ENCODE measurements at regions not wholly inside any gene's neighbourhood (a gene's known extent, or its start where the extent isn't known, plus 50 kb on each side); places are given as distances from the start of the nearest gene placed in this dataset.

DNA sequence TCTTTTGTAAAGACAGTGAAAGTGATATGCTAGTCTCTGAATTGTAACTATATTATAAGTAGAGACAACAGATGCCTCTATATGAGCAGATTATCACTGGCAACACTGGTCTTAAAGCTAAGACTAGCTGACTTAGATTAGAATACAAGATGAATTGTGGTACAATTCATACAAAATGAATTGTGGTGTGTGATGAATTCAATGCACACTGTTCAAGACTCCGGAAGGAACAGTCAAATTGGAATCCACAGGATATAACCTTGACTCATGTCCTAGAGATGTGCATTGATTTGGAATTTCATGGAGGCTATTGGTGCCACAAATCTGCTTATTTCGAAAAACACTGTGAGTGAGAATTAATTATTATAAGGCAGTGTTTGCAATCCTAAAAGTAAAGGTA lies 701.8 kb downstream of the PCDH7 start:
- Histone ChIP-seq H3K27me3 (ENCODE audit: control insufficient read depth, insufficient read depth, low read length) (no peaks in the 10 kb centered on the region), H3K9ac (ENCODE audit: insufficient read depth, low read length) (no peak overlapping the region), H4K20me1 (ENCODE audit: control insufficient read depth, extremely low read depth, insufficient read depth, low read length) (no peaks in the 10 kb centered on the region), H3K4me3 (replicated peaks in 1 of 4; ENCODE audit: control extremely low read depth in 1 of 4, insufficient read depth in 1 of 4, low read depth in 3 of 4, low read length in 4 of 4) (no peak overlapping the region), H3K9me3 (ENCODE audit: control insufficient read depth, insufficient read depth, low read depth, low read length) (no peaks in the 10 kb centered on the region), H3K27ac (ENCODE audit: insufficient read depth, low read length) (no peak overlapping the region), H2AFZ (ENCODE audit: low read length) (no peak overlapping the region), H3K4me2 (ENCODE audit: extremely low read depth, insufficient read depth, low read length) (no peak overlapping the region), H3K36me3 (ENCODE audit: control insufficient read depth, insufficient read depth, low read length) (no peaks in the 10 kb centered on the region), H3K4me1 (ENCODE audit: control insufficient read depth, extremely low read depth, insufficient read depth, low read length) (no peaks in the 10 kb centered on the region), H3K79me2 (ENCODE audit: control insufficient read depth, insufficient read depth, low read length) (no peaks in the 10 kb centered on the region)
- TF ChIP-seq, protein P1, sequence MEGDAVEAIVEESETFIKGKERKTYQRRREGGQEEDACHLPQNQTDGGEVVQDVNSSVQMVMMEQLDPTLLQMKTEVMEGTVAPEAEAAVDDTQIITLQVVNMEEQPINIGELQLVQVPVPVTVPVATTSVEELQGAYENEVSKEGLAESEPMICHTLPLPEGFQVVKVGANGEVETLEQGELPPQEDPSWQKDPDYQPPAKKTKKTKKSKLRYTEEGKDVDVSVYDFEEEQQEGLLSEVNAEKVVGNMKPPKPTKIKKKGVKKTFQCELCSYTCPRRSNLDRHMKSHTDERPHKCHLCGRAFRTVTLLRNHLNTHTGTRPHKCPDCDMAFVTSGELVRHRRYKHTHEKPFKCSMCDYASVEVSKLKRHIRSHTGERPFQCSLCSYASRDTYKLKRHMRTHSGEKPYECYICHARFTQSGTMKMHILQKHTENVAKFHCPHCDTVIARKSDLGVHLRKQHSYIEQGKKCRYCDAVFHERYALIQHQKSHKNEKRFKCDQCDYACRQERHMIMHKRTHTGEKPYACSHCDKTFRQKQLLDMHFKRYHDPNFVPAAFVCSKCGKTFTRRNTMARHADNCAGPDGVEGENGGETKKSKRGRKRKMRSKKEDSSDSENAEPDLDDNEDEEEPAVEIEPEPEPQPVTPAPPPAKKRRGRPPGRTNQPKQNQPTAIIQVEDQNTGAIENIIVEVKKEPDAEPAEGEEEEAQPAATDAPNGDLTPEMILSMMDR (conservative IDR thresholded peaks at IDR 0.05 in 1 of 2, IDR thresholded peaks at IDR 0.05 in 1 of 2; ENCODE audit: low read depth in 1 of 2, low read length in 2 of 2) = no peak
- TF ChIP-seq EZH2 (IDR thresholded peaks at IDR 0.05; ENCODE audit: low read length, missing control alignments) = no peak
- DNase-seq (ENCODE audit: low read depth in 2 of 2) = no peak

DNA sequence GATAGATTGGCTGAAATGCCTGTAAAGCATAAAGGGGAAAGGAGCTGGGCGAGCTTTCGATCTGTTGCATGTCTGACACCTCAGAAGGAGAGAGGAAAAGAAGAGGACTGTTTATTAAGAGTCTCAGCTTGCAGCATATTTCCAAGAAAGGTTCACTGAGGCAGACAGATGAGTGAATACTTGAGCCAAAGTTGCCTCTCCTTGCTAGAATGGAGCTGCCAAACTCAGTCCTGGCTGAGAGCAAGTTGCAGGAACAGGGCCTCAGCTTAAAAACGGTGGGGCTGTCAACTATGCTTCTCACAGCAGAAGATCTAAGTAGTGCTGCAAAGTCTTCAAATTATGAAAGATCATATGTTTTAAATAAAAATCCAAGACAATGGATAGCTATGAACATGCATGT lies 707.5 kb downstream of the PCDH7 start:
- H3K4me3 ChIP-seq (replicated peaks in 1 of 4; ENCODE audit: control extremely low read depth in 1 of 4, insufficient read depth in 1 of 4, low read depth in 3 of 4, low read length in 4 of 4) = no peak overlapping the region
- no peak overlapping the region for H3K27ac ChIP-seq (ENCODE audit: insufficient read depth, low read length)
- no peaks in the 10 kb centered on the region for H3K36me3 ChIP-seq (ENCODE audit: control insufficient read depth, insufficient read depth, low read length)
- no peaks in the 10 kb centered on the region for H3K27me3 ChIP-seq (ENCODE audit: control insufficient read depth, insufficient read depth, low read length)
- H3K4me2 ChIP-seq (ENCODE audit: extremely low read depth, insufficient read depth, low read length) = no peak overlapping the region
- DNase-seq (ENCODE audit: low read depth in 2 of 2) = peak in 1 of 2 donors; percentile 44
- no peak overlapping the region for H2AFZ ChIP-seq (ENCODE audit: low read length)
- H3K79me2 ChIP-seq (ENCODE audit: control insufficient read depth, insufficient read depth, low read length) = no peaks in the 10 kb centered on the region
- no peak for TF ChIP-seq EZH2 (IDR thresholded peaks at IDR 0.05; ENCODE audit: low read length, missing control alignments)
- TF ChIP-seq, protein P1 (conservative IDR thresholded peaks at IDR 0.05 in 1 of 2, IDR thresholded peaks at IDR 0.05 in 1 of 2; ENCODE audit: low read depth in 1 of 2, low read length in 2 of 2) = no peak
- H3K9ac ChIP-seq (ENCODE audit: insufficient read depth, low read length) = no peak overlapping the region
- H3K4me1 ChIP-seq (ENCODE audit: control insufficient read depth, extremely low read depth, insufficient read depth, low read length) = no peaks in the 10 kb centered on the region
- H3K9me3 ChIP-seq (ENCODE audit: control insufficient read depth, insufficient read depth, low read depth, low read length) = no peaks in the 10 kb centered on the region
- H4K20me1 ChIP-seq (ENCODE audit: control insufficient read depth, extremely low read depth, insufficient read depth, low read length) = no peaks in the 10 kb centered on the region

DNA sequence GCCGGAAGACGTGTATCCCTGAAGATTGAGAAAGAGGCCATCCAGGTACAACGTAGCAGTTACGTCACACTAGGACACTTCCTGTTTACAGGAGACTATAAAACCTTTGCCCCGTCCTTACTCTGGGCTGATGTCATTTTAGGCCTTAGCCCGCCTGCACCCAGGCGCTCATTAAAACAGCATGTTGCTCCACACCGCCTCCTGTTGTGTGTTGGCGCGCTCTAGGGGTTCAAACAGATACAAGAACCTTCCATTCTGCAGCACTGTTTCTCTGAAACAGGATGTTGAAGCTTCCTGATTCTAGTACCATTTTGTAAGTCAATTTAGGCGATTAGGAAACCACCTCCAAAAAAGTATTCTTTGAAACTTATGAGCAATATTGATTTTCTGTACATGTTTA lies 722.1 kb downstream of the PCDH7 start:
- DNase-seq (ENCODE audit: low read depth in 2 of 2) = no peak
- H2AFZ ChIP-seq (ENCODE audit: low read length) = no peak overlapping the region
- H4K20me1 ChIP-seq (ENCODE audit: control insufficient read depth, extremely low read depth, insufficient read depth, low read length) = no peaks in the 10 kb centered on the region
- no peak overlapping the region for H3K27ac ChIP-seq (ENCODE audit: insufficient read depth, low read length)
- H3K27me3 ChIP-seq (ENCODE audit: control insufficient read depth, insufficient read depth, low read length) = no peaks in the 10 kb centered on the region
- no peak overlapping the region for H3K4me2 ChIP-seq (ENCODE audit: extremely low read depth, insufficient read depth, low read length)
- H3K9me3 ChIP-seq (ENCODE audit: control insufficient read depth, insufficient read depth, low read depth, low read length) = no peaks in the 10 kb centered on the region
- H3K36me3 ChIP-seq (ENCODE audit: control insufficient read depth, insufficient read depth, low read length) = no peaks in the 10 kb centered on the region
- TF ChIP-seq, protein P1 (conservative IDR thresholded peaks at IDR 0.05 in 1 of 2, IDR thresholded peaks at IDR 0.05 in 1 of 2; ENCODE audit: low read depth in 1 of 2, low read length in 2 of 2) = no peak
- TF ChIP-seq EZH2 (IDR thresholded peaks at IDR 0.05; ENCODE audit: low read length, missing control alignments) = no peak
- no peaks in the 10 kb centered on the region for H3K4me1 ChIP-seq (ENCODE audit: control insufficient read depth, extremely low read depth, insufficient read depth, low read length)
- H3K9ac ChIP-seq (ENCODE audit: insufficient read depth, low read length) = no peak overlapping the region
- H3K4me3 ChIP-seq (replicated peaks in 1 of 4; ENCODE audit: control extremely low read depth in 1 of 4, insufficient read depth in 1 of 4, low read depth in 3 of 4, low read length in 4 of 4) = no peak overlapping the region
- no peaks in the 10 kb centered on the region for H3K79me2 ChIP-seq (ENCODE audit: control insufficient read depth, insufficient read depth, low read length)

All from fibroblast of lung (primary cell).